GM21423 (cell line): ENCODE measurements at regions not wholly inside any gene's neighbourhood (a gene's known extent, or its start where the extent isn't known, plus 50 kb on each side); places are given as distances from the start of the nearest gene placed in this dataset.

Experiments
- ATAC-seq: cut with Tn5 transposase; IDR thresholded peaks from one replicate; pipeline ENCODE4 v1.9.1; 2021; ENCODE audit warnings: mild to moderate bottlenecking, moderate library complexity; ENCODE audit not compliant: unreplicated experiment

DNA sequence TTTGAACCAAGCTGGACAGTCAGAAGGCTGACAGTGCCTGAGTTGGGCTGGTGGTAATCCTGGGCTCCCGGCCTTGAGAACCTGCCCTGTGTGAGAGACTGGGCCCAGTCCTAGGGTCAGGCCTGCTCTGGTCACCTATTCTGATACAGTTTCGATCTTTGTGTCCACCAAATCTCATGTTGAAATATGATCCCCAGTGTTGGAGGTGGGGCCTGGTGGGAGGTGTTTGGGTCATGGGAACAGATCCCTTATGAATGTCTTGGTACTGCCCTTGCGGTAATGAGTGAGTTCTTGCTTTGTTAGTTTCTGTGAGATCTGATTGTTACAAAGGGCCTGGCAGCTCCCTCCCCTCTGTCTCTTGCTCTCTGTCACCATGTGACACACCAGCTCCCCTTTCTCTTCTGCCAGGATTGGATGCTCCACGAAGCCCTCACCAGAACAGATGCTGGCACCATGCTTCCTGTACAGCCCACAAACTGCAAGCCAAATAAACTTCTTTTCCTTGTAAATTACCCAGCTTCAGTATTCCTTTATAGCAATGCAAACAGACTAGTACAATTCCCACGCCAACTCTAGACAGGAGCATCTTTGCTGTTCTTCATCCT lies 111.8 kb upstream of the ZNF438 start:
- ATAC-seq = no peak

DNA sequence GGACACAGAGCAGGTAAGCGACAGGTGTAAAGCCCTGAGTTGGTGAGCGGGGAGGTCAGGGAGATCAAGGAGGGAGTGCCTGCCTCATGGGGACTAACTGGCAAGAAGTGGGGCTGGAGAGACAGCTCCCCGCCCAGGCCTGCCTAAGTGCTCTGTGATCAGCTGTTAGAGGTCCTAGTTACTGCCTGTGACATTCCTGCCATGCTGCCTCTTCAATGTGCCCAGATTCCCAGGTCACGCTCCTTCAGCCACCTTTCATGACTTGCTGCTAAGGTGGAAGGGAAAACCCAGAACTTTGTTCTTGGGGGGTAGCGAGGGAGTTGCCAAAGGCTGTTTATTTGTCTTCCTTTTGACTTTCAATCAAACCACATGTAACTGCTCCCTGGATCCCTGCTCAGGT lies 114.3 kb upstream of the ZNF438 start:
- no peak for ATAC-seq

DNA sequence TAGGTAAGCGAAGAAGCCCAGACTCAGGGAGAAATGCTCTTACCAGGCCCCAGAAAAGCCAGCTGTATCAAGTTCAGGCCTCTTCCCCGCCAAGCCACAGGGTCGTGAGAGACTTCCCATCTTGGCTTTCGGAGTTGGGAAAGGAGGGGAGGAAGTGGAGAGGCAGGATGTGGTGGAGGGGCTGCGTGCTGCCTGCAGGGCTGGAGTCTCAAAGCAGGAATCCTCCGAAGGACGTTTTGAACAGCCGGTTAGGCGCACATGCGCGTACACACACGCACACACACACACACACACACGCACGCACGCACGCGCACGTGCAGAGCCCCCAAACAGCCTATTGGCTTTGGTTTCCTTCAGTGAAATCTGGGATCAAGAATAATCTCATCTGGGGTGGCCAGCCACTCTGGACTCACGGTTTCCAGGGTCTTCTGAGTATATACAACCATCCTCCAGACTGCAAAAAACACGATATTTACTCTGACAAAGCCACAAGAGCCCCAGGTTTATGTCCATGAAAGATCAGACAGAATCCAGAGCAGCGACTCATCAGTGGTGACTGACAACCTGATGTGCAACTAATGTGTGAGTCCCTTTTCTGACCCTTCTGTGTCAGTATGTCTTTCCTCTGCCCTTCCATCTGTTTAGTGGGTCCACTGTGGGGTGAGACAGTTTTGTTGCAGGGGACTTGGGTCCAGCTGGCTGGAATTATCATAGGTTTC lies 115.0 kb upstream of the ZNF438 start:
- ATAC-seq = no peak

DNA sequence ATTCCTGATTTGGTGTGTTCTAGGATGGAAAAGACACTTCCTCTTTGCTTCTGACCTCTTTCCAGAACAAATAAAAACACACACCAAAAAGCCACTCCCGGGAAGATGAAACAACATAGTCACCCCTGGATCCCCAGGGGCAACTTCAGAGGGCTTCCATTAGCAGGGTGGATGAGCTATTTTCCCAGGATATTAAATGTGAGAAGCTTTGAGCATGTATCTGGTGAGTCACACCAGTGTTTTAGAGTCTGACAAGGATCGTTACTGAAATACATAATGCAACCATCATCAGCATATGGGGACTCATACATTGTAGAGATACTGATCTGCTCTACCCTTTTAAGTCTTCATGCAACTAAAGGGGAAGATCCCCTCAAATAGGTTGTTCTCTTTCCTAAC lies 115.5 kb upstream of the ZNF438 start:
- ATAC-seq = no peak

DNA sequence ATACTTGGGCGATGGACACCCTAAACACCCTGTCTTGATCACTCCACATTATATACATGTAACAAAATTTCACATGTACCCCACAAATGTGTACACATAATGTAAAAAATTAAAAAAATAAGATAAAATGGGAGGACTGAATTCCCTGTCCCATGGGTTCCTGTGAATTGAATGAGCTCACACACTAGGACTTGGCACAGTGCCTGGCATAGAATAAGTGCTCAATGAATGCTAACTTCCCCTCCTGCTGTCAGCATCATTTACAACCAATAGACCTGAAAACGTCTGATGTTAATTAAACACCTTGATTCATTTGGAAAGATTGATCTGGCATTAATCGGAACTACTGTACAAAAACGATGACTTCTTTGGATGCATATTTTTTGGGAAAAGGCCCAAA lies 117.3 kb upstream of the ZNF438 start:
- ATAC-seq = no peak

DNA sequence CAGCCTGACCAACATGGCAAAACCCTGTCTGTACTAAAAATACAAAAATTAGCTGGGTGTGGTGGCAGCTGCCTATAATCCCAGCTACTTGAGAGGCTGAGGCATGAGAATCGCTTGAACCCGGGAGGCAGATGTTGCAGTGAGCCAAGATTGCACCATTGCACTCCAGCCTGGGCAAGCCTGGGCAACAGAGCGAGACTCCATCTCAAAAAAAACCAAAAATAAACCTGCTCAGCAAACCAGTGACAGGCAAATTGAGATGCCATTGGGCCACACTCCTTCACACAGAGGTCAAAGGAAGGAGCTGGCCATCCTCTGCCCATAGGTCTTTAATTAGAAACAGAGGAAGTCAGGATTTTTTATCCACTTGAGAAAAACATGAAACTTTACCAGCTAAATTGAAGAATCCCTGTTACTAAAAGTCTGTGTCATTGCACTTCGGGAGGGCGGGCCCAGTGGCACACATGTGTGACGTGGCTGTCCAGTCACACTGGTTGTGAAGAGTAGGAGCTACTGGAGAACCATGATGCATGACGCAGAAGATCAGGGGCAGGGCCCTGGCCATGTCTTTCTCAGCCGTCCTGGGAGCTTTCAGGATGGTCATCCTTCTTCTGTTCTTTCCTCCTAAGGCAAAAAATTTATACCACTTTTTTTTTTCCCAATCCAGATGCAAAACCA lies 118.3 kb upstream of the ZNF438 start:
- ATAC-seq = no peak

DNA sequence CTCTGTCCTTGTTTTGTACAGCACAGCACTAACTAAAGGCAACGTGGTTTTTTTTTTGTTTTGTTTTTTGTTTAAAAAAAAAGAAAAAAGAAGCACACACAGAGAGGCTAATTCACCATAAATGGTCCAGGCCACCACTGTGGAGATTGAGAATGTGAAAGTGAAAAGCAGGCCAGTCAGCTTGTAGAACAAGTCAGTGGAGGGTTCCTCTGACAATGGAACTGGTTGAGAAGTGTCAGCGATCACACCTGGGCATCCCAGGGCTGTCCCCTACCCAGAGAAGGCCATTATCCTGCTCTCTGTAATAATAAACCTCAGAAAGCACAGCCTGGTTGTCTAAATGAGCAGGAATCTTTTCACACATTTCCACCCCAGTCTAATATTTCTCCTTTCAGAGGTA lies 119.6 kb upstream of the ZNF438 start:
- no peak for ATAC-seq

DNA sequence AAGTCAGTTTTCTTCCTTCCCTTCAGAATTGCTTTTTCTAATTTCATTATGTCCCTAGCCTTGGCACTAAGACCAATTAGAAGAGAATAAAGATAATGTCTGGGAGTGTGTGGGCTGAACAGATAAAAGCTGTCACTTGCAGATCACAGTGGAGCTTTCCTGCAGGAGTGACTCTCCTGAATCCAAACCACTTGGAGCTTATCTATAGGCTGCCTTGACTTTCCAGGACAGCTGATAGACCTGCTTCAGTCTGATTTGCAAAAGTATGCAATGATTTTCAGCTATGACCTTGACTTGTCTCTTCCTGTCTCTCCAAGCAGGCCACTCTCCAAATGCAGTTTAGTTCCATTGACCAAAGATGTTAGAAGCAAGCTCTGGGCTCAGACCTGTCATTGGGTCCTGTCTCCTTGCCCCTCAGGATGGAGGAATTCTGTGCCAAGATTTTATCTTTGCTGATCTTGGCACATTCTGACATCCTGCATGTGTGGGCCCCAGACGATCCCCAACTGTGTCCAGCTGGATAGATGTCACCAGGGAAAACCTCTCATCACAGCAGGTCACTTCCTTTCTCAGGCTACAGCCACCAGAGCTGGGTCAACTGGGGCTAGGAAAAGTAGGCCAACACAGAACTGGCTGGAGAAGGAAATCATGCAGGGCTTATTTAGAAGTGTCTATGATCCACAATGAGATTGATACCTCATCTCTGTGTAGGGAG lies 120.9 kb upstream of the ZNF438 start:
- ATAC-seq = no peak

DNA sequence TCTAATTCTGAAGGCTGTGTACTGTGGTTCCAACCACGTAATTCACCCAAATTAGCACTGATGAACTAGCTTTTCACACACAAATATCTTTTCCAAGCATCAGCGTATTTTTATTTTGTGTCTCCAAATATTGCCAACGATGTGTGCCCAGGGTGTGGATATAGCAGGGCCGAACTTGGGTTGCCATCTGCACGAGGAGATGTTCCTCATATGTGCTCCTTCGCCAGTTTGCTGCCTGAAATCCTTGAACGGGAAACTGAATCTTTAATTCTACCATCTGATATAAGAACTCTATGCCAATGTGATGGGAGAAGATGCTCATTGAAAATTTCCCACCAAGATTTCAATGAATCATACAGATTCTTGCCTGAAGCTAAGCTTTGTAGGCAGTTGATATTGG lies 121.5 kb upstream of the ZNF438 start:
- no peak for ATAC-seq

DNA sequence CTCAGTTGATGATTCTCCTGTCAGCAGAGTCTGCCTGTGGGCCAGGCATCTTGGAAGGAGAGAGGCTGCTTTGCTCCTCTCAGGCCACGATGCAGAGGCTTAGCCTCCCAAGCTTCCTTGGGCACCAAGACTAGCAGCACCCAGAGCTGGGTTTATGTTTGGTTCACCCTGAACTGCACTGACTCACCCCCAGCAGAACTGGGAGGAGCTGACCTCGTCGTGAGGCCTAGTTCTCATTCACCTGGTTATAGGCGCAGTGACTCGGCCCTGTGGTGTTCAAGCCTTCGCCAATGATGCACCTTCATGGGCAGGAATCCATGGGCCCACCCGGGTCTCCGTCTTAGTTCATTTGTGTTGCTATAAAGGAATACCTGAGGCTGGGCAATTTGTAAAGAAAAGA lies 122.0 kb upstream of the ZNF438 start:
- no peak for ATAC-seq

DNA sequence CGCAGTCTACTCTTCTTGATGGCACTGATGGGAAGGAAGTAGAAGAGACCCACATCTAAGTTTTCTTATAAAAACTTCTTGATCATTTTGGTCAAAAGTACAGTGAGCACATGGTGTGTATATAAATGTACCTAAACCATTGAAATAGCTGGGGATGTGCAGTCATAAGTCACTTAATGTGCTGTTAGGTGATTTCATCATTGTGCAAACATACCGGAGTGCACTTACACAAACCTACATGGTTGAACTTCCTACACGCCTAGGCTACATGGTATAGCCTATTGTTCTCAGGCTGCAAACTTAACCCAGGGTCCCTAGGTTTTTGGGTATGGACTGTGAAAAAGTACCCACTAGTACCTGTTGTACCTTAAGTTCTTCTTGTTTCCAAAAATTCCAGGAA lies 123.3 kb upstream of the ZNF438 start:
- ATAC-seq = no peak

DNA sequence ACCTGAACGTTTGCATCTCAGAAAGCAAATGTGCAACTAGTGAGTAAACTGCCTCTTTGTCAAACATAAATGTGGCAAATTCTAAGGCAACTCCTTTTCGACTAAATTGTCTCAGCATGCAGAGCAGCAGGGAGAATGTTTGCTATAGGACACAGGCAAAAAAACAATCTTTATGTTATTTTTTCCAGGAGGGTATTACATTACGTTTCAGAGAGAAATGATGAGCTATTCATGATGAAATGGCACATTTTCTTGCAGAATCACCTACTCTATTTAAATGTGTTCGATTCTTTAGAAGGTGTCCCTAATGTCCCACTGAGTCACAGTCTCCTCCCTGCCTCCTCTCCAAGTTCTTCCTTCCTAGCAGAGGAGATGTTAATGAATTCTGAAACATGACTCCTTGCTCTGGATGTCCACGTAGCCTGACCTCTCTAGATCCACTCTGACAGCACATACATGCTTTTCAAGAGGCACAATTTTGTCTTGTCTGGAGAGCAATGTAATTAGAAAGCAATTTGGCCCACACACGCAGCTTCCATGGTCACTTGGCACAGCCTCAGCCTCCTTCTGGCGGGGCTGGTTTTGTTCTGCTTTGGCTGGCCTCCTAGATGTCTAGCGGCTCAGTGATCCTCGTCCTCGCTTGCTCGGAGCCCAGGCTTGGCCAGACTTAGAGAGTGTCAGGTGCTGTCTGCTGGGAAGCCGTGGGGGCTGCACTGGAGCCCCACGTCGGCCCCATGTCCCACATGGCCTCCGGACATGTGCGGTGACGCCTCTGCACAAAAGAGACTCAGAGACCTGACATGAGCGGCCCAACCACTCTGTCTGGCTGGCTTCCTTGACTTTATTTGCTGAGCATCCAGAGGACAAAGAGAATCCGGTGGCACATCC lies 125.7 kb upstream of the ZNF438 start:
- no peak for ATAC-seq

DNA sequence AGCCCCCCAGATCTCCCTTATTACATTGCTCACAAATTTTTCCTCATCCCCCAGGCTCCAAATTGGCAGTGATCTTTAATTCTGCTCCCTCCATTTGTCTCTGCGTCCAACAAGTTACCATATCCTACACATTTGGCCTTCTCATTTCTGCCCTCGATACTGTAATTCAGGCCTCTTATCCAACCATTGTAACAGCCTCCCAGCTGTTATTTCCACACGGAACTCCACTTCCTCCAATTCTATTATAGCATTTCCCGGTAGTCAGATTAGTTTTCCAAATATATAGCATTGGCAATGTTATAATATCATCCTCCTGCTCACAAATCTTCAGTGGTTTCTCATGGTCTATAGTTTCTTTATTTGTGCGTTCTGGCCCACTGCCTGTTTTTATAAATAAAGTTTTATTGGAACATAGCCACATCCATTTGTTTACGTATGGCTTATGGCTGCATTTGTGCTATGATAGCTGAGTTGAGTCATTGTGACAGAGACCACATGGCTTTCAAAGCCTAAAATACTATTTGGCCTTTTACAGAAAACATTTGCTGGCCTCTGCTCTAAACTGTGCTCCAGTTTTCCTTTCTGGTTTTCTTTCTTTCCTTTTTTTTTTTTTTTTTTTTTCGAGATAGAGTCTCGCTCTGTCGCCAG lies 126.5 kb upstream of the ZNF438 start:
- ATAC-seq = no peak

DNA sequence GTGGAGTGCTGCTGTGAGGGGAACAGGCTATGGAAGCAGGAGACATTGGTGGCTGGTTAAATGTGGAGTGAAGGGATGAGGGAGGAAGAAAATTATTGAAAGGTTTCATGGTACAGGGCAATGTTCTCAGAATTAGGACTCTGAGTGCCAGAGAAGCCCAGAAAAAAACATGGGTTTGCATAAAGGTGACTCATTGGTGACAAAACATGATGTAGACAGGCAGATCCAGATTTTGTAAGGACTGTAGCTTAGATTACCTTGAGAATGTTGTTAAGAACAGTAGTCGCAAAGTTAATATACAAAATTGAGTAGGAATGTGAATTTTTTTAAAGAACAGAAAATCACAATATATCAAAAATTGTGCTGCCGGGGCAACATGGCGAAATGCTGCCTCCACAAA lies 134.9 kb upstream of the ZNF438 start:
- no peak for ATAC-seq

DNA sequence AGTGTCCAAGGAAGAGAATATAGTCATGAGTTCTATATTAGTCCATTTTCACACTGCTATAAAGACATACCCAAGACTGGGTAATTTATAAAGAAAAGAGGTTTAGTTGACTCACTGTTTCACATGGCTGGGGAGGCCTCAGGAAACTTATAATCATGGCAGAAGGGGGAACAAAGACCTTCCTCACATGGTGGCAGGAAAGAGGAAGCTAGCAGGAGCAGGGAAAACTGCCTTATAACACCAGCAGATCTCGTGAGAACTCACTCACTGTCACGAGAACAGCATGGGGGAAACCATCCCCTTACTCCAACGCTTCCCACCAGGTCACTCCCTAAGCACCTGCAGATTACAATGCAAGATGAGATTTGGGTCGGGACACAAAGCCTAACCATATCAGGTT lies 139.0 kb upstream of the ZNF438 start:
- ATAC-seq = no peak

DNA sequence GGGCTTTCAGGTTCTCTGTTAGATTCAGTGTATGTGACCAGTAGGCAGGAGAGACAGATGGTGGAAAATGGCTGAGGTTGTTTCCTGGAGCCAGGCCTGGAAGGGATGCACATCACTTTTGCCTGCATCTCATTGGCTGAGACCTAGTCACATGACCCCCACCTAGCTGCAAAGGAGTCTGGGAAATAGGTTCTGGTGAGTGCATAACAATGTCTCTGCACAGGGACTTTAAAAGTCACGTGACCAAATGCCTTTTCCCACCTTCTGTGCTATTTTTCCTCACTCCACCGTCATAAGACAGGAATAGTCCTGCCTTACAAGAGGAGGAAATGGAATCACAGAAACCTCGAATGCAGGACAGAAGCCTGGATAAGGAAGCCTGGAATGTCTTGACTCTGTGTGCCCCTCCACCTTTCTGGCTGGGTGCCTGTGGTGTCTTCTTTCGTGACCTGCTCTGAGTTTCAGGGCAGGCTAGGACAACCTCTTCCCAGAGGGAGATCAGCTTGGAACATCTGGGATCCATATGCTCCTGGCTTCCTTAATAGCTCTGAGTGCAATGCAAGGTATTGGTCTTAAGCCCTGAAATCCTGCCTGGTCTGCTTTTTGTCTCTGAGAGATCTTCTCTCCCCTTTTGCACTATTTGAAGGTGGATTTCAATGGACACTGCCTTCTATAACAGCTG lies 139.9 kb upstream of the ZNF438 start:
- no peak for ATAC-seq

DNA sequence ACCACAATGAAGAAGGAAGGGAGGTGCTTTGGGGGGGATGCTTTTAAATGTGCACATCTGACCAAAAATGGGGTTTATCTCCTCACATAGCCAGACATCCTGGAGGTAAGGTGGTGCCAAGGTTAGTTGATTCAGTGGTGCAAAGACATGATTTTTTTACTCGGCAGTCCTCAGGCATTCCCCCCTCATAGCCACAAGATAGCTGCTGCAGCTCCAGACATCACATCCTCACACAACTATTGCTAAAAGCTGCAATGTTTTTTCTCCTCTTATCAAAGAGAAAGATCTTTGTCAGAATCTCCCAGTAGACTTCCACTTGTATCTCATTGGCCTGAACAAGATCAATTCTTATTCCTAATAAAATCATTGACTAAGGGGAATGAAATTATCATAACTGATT lies 141.3 kb upstream of the ZNF438 start:
- ATAC-seq = no peak

DNA sequence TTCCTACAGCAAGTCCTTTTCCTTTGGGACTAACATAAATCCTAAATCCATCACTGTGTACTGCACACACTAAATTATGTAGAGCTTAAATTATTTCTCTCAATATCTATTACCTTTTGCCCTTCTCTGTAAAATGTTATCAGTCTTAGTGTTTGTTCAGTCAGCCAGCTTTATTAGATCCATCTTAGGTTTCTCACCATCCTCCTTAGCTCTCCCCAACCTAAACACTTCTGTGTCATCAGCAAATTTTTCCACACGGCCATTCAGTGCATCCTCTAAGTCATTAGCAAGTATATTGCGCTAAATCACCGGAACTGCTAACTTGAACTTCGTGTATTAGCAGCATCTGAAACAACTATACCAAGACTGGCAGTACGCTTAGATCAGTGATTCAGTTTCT lies 142.1 kb upstream of the ZNF438 start:
- no peak for ATAC-seq

DNA sequence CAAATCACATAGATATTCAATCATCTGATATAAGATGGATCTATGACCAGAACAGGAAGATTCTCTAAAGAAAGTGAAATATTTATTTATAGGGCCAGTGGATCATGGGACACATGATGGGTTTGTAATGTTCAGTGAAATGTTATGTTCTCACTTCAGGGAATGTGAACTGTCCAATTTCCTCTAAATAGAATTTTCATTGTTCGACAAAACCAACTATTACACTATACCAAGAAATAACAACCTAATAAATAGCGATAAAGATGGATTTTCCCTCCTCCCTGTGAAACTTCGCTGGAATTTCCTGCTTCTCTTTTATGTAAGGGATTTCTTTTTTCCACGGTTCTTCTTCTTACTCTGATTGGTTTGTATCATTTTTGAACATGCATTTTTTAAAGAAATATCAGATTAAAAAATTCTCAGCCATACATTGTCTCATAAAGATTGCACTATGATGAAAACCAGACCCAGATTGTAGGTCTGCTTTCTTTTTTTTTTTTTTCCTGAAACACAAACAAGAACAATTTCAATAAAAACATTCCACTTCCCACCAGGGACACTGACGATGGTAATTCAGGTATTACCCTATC lies 139.8 kb upstream of the ZEB1 start:
- no peak for ATAC-seq
